HepG2 (cell line): ENCODE measurements at regions not wholly inside any gene's neighbourhood (a gene's known extent, or its start where the extent isn't known, plus 50 kb on each side); places are given as distances from the start of the nearest gene placed in this dataset.
A peak's percentile ranks its signal among the peaks of the same experiment; 100 is the strongest.

Experiments
- ARID3A ChIP-seq: IDR thresholded peaks from 2 replicates; pipeline ENCODE4 v1.6.1; 2012; ENCODE audit warnings: low read depth, low read length, improper control_type of control experiment
- CTCF ChIP-seq: sonication (generic); formaldehyde crosslinking; IDR thresholded peaks from 2 replicates; pipeline ENCODE4 v1.5.0; 2020; ENCODE audit warnings: mild to moderate bottlenecking, missing genetic modification reagents, moderate library complexity
- GMEB1 ChIP-seq: sonication (generic); formaldehyde crosslinking; IDR thresholded peaks from 2 replicates; pipeline ENCODE4 v1.5.1; 2020; ENCODE audit warnings: missing genetic modification reagents, mild to moderate bottlenecking, borderline replicate concordance
- MXD4 ChIP-seq: IDR thresholded peaks from 2 replicates; pipeline ENCODE4 v1.6.1; 2016; ENCODE audit warnings: mild to moderate bottlenecking, missing biosample characterization, missing genetic modification reagents
- NCOR1 ChIP-seq: fragments of 200-600 bp; sonication (generic); IDR thresholded peaks from 2 replicates; pipeline ENCODE4 v1.7.0; 2017; ENCODE audit warnings: antibody characterized with exemption, low read length, borderline replicate concordance
- NFYB ChIP-seq: sonication (generic); formaldehyde crosslinking; IDR thresholded peaks from 2 replicates; pipeline ENCODE4 v1.4.0; 2020; ENCODE audit warnings: missing genetic modification reagents
- PBX2 ChIP-seq: IDR thresholded peaks from 2 replicates; pipeline ENCODE4 v1.6.1; 2016; ENCODE audit warnings: control low read depth
- RAD21 ChIP-seq: fragments of 450-650 bp; formaldehyde crosslinking; IDR thresholded peaks from 2 replicates; pipeline ENCODE4 v1.5.0; 2020; ENCODE audit warnings: mild to moderate bottlenecking
- RFX5 ChIP-seq: IDR thresholded peaks from 2 replicates; pipeline ENCODE4 v1.6.1; 2011; ENCODE audit warnings: low read depth, low read length, improper control_type of control experiment
- SNAI1 ChIP-seq: sonication (generic); formaldehyde crosslinking; IDR thresholded peaks from 2 replicates; pipeline ENCODE4 v1.5.0; 2020; ENCODE audit warnings: mild to moderate bottlenecking, missing genetic modification reagents, borderline replicate concordance
- ZGPAT ChIP-seq: IDR thresholded peaks from 2 replicates; pipeline ENCODE4 v1.6.1; 2016; ENCODE audit warnings: mild to moderate bottlenecking
- ZNF281 ChIP-seq: sonication (generic); formaldehyde crosslinking; IDR thresholded peaks from 2 replicates; pipeline ENCODE4 v1.4.0; 2020; ENCODE audit warnings: missing genetic modification reagents, borderline replicate concordance
- ZNF414 ChIP-seq: sonication (generic); formaldehyde crosslinking; IDR thresholded peaks from 2 replicates; pipeline ENCODE4 v1.5.0; 2020; ENCODE audit warnings: missing genetic modification reagents
- ZNF468 ChIP-seq: sonication (generic); formaldehyde crosslinking; IDR thresholded peaks from 2 replicates; pipeline ENCODE4 v1.8.0; 2022; ENCODE audit warnings: mild to moderate bottlenecking, moderate library complexity, missing genetic modification reagents
- ZNF83 ChIP-seq: sonication (generic); formaldehyde crosslinking; IDR thresholded peaks from 2 replicates; pipeline ENCODE4 v1.4.0; 2020; ENCODE audit warnings: missing genetic modification reagents, mild to moderate bottlenecking, borderline replicate concordance

GRCh38 chr2:187842978-187843847 is 289.0 kb upstream of the TFPI start (continued):
- TF ChIP-seq ARID3A (peak; percentile 54; the same call in 1 of the 2 replicates), ZNF414 (no peak), RFX5 (no peak), ZGPAT (CRISPR knock-in tag) (no peak), CTCF (CRISPR knock-in tag) (peak; percentile 76), RAD21 (peak; percentile 53), MXD4 (CRISPR knock-in tag) (no peak), ZNF468 (CRISPR knock-in tag) (no peak), GMEB1 (no peak), NFYB (CRISPR knock-in tag) (no peak), ZNF83 (CRISPR knock-in tag) (no peak), PBX2 (CRISPR knock-in tag) (no peak), ZNF281 (CRISPR knock-in tag) (no peak), NCOR1 (no peak), SNAI1 (CRISPR knock-in tag) (no peak)
- TF ChIP-seq, all 625 proteins: peak for 6
